SK-N-SH (cell line): ENCODE measurements at regions not wholly inside any gene's neighbourhood (a gene's known extent, or its start where the extent isn't known, plus 50 kb on each side); places are given as distances from the start of the nearest gene placed in this dataset.

ENCODE experiments used
- CTCF ChIA-PET: fragments of 300-600, 350-600 bp; formaldehyde crosslinking; extraction: SDS; loops from one replicate; lab custom pipeline; 2021; lab: Yijun Ruan, JAX
- POLR2A ChIA-PET: fragments of 350-600 bp; sonication (Branson Sonifier 250); formaldehyde crosslinking; extraction: SDS; loops from one replicate; lab custom pipeline; 2020; ENCODE audit warnings: antibody characterized with exemption, inconsistent platforms; lab: Yijun Ruan, JAX
- DNase-seq: peaks from one replicate; pipeline ENCODE4 v3.0.0; 2012
- H2AFZ ChIP-seq: fragments of 200-600 bp; sonication (generic); 2 replicates; pipeline ENCODE4 v1.8.1; 2016; ENCODE audit warnings: antibody characterized with exemption, mild to moderate bottlenecking, low read depth
- H3F3A ChIP-seq: fragments of 200-600 bp; sonication (generic); replicated peaks from 2 replicates; pipeline ENCODE3; 2016; ENCODE audit warnings: antibody characterized with exemption, mild to moderate bottlenecking; ENCODE audit not compliant: insufficient read depth
- H3K27ac ChIP-seq, 2 experiments: fragments of 200-500 bp in 1 of 2; fragments of 200-600 bp in 1 of 2; sonication (Bioruptor generic) in 1 of 2; sonication (generic), shearing (Covaris generic) in 1 of 2; 2 replicates each; pipeline versions ENCODE4 v1.5.1 to v1.6.1; 2014 to 2016; ENCODE audit warnings: low read depth in 2 of 2, inconsistent platforms in 1 of 2, low read length in 1 of 2, mild to moderate bottlenecking in 1 of 2, mixed read lengths in 1 of 2
- H3K27me3 ChIP-seq: fragments of 200-600 bp; sonication (generic), shearing (Covaris generic); 2 replicates; pipeline ENCODE4 v1.6.1; 2016; ENCODE audit warnings: mixed run types; ENCODE audit not compliant: insufficient read depth
- H3K36me3 ChIP-seq, 2 experiments: fragments of 200-500 bp in 1 of 2; fragments of 200-600 bp in 1 of 2; sonication (Bioruptor generic) in 1 of 2; sonication (generic) in 1 of 2; replicated peaks in 1 of 2; 2 replicates each; pipeline versions ENCODE3 to v1.5.1; 2014 to 2016; ENCODE audit warnings: low read length in 1 of 2, mild to moderate bottlenecking in 1 of 2; ENCODE audit not compliant: insufficient read depth in 2 of 2, control insufficient read depth in 1 of 2
- H3K4me1 ChIP-seq, 2 experiments: fragments of 200-500 bp in 1 of 2; fragments of 200-600 bp in 1 of 2; sonication (Bioruptor generic) in 1 of 2; sonication (generic), shearing (Covaris generic) in 1 of 2; 2 replicates each; pipeline versions ENCODE4 v1.5.1 to v1.6.1; 2014 to 2016; ENCODE audit warnings: low read depth in 1 of 2, low read length in 1 of 2, mixed run types in 1 of 2; ENCODE audit not compliant: insufficient read depth in 2 of 2, control insufficient read depth in 1 of 2
- H3K4me2 ChIP-seq: fragments of 200-600 bp; sonication (generic), shearing (Covaris generic); 2 replicates; pipeline ENCODE4 v1.6.1; 2017; ENCODE audit warnings: mixed run types
- H3K4me3 ChIP-seq, 2 experiments: fragments of 200-500 bp in 1 of 2; fragments of 200-600 bp in 1 of 2; sonication (Bioruptor generic) in 1 of 2; sonication (generic), shearing (Covaris generic) in 1 of 2; 2 replicates each; pipeline versions ENCODE4 v1.5.1 to v1.8.1; 2014 to 2016; ENCODE audit warnings: low read depth in 2 of 2, inconsistent platforms in 1 of 2, low read length in 1 of 2, mild to moderate bottlenecking in 1 of 2, mixed read lengths in 1 of 2, moderate library complexity in 1 of 2
- H3K79me2 ChIP-seq: fragments of 200-600 bp; sonication (generic); 2 replicates; pipeline ENCODE4 v1.8.1; 2017; ENCODE audit warnings: mild to moderate bottlenecking; ENCODE audit not compliant: insufficient read depth
- H3K9ac ChIP-seq: fragments of 200-600 bp; sonication (generic); 2 replicates; pipeline ENCODE4 v1.6.1; 2017; ENCODE audit warnings: mixed run types
- H3K9me2 ChIP-seq: fragments of 200-600 bp; sonication (generic); 2 replicates; pipeline ENCODE4 v1.6.1; 2017; ENCODE audit warnings: mixed run types
- H3K9me3 ChIP-seq: fragments of 200-600 bp; sonication (generic); 2 replicates; pipeline ENCODE4 v1.6.1; 2017; ENCODE audit warnings: mixed run types, mild to moderate bottlenecking, moderate library complexity
- H4K20me1 ChIP-seq: fragments of 200-600 bp; sonication (generic); 2 replicates; pipeline ENCODE4 v1.6.1; 2017; ENCODE audit warnings: mild to moderate bottlenecking, mixed run types; ENCODE audit not compliant: insufficient read depth
- FOSL2 ChIP-seq: IDR thresholded peaks from 2 replicates; pipeline ENCODE4 v1.4.0; 2012; ENCODE audit warnings: low read depth, mild to moderate bottlenecking, moderate library complexity, borderline replicate concordance
- FOXJ3 ChIP-seq: sonication (generic); formaldehyde crosslinking; IDR thresholded peaks from 2 replicates; pipeline ENCODE4 v1.5.1; 2020; ENCODE audit warnings: mild to moderate bottlenecking, missing genetic modification reagents
- FOXM1 ChIP-seq: IDR thresholded peaks from 2 replicates; pipeline ENCODE4 v1.4.0; 2012; ENCODE audit warnings: low read depth, mild to moderate bottlenecking
- GABPA ChIP-seq: IDR thresholded peaks from 2 replicates; pipeline ENCODE4 v1.4.0; 2012; ENCODE audit warnings: low read depth, mild to moderate bottlenecking
- IRF3 ChIP-seq: fragments of 150-350 bp; IDR thresholded peaks from 2 replicates; pipeline ENCODE4 v1.6.1; 2016; ENCODE audit warnings: mild to moderate bottlenecking, low read depth, low read length
- JUND ChIP-seq: IDR thresholded peaks from 2 replicates; pipeline ENCODE4 v1.4.0; 2012
- MAX ChIP-seq: IDR thresholded peaks from 2 replicates; pipeline ENCODE4 v1.4.0; 2012; ENCODE audit warnings: low read depth
- MEF2A ChIP-seq: IDR thresholded peaks from 2 replicates; pipeline ENCODE4 v1.4.0; 2012; ENCODE audit warnings: low read depth, borderline replicate concordance
- MXI1 ChIP-seq: IDR thresholded peaks from 2 replicates; pipeline ENCODE4 v1.6.1; 2012; ENCODE audit warnings: mild to moderate bottlenecking, low read depth, low read length, improper control_type of control experiment
- NRF1 ChIP-seq: IDR thresholded peaks from 2 replicates; pipeline ENCODE4 v1.6.1; 2012; ENCODE audit warnings: low read depth, mild to moderate bottlenecking, low read length
- RAD21 ChIP-seq: IDR thresholded peaks from 2 replicates; pipeline ENCODE4 v1.6.1; 2012; ENCODE audit warnings: mild to moderate bottlenecking, low read length
- RCOR1 ChIP-seq: fragments of 150-350 bp; IDR thresholded peaks from 2 replicates; pipeline ENCODE4 v1.6.1; 2017; ENCODE audit warnings: antibody characterized with exemption, low read length
- REST ChIP-seq: IDR thresholded peaks from 2 replicates; pipeline ENCODE4 v1.6.1; 2012; ENCODE audit warnings: mild to moderate bottlenecking, low read depth, low read length, moderate library complexity
- SIN3A ChIP-seq: IDR thresholded peaks from 2 replicates; pipeline ENCODE4 v1.6.1; 2012; ENCODE audit warnings: low read depth, mild to moderate bottlenecking, low read length, moderate library complexity, borderline replicate concordance
- SMC3 ChIP-seq: IDR thresholded peaks from 2 replicates; pipeline ENCODE4 v1.6.1; 2012; ENCODE audit warnings: low read depth, low read length, improper control_type of control experiment
- TCF12 ChIP-seq: IDR thresholded peaks from 2 replicates; pipeline ENCODE4 v1.4.0; 2012
- USF1 ChIP-seq: IDR thresholded peaks from 2 replicates; pipeline ENCODE4 v1.4.0; 2012; ENCODE audit warnings: low read depth, borderline replicate concordance
- USF2 ChIP-seq: fragments of 150-350 bp; IDR thresholded peaks from 2 replicates; pipeline ENCODE4 v1.6.1; 2017; ENCODE audit warnings: antibody characterized with exemption, low read length, low read depth, borderline replicate concordance
- YY1 ChIP-seq: IDR thresholded peaks from 2 replicates; pipeline ENCODE4 v1.4.0; 2012; ENCODE audit warnings: low read depth, mild to moderate bottlenecking
- WGBS: methylation state at CpG from one replicate; pipeline ENCODE4 v1.1.6; 2017; ENCODE audit warnings: low lambda C conversion rate; 5-methylcytosine and 5-hydroxymethylcytosine counted together

- no peak overlapping the region for H3K4me3 ChIP-seq
- H4K20me1 ChIP-seq: no peaks in the 10 kb centered on the region
- 77% methylated on average over 3 of the region's 3 CpGs for whole genome bisulfite sequencing
- H3K9ac ChIP-seq: no peak overlapping the region
- H3K27me3 ChIP-seq: no peaks in the 10 kb centered on the region
- H3K27ac ChIP-seq: peak overlapping the region in 1 of 2 experiments; percentile 95; a peak in 2 of 4 replicates
- H2AFZ ChIP-seq: no peak overlapping the region; the same call in 1 of the 2 replicates
- H3K79me2 ChIP-seq: no peaks in the 10 kb centered on the region
- H3K4me2 ChIP-seq: no peak overlapping the region
- H3K4me1 ChIP-seq: peaks cover 4 to 6% of the 10 kb centered on the region in 2 experiments; a peak in 2 of 4 replicates
- H3K9me3 ChIP-seq: no peaks in the 10 kb centered on the region
- H3K36me3 ChIP-seq: no peaks in the 10 kb centered on the region
- H3F3A ChIP-seq: peaks cover 13% of the 10 kb centered on the region
- DNase-seq: no peak
- TF ChIP-seq SIN3A (no peak), TCF12 (no peak), IRF3 (no peak), YY1 (no peak), RCOR1 (no peak), JUND (no peak), FOXM1 (no peak), GABPA (no peak), MXI1 (no peak), REST (no peak), SMC3 (no peak), RAD21 (no peak), MEF2A (no peak), NRF1 (no peak), USF2 (no peak), MAX (no peak), USF1 (no peak), FOSL2 (no peak), FOXJ3 (CRISPR knock-in tag) (no peak)
- TF ChIP-seq, all 33 proteins: peak for 0
- H3K9me2 ChIP-seq: no peaks in the 10 kb centered on the region
- CTCF ChIA-PET: no interaction called here
- POLR2A ChIA-PET: no interaction called here
These were observed 475.6 kb upstream of the ZEB2 start for GRCh38 chr2:144995482-144995881.
